GM19397 (cell line): ENCODE measurements at regions not wholly inside any gene's neighbourhood (a gene's known extent, or its start where the extent isn't known, plus 50 kb on each side); places are given as distances from the start of the nearest gene placed in this dataset.

Experiments used
- ATAC-seq: cut with Tn5 transposase; IDR thresholded peaks from one replicate; pipeline ENCODE4 v1.9.1; 2021; ENCODE audit warnings: mild to moderate bottlenecking, moderate library complexity; ENCODE audit not compliant: unreplicated experiment

DNA sequence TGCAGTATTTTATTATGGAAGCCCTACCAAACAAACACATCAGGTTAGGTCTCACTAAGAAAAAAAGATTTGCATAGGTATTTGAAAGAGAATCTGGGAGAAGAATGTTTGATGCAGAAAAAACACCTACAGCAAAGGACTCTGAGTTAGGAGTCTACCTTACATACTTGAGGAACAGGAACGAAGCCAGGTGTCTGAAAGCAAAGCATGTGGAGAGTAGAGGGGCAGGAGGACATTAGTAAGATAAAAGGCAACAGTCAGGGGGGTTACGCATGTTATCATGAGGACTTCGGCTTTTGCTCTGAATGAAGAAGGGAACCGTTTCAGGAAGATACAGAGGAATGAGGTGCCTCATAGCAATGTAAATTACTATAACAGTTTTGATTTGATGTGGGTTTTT is 87.9 kb upstream of the PTER start:
- ATAC-seq = no peak

DNA sequence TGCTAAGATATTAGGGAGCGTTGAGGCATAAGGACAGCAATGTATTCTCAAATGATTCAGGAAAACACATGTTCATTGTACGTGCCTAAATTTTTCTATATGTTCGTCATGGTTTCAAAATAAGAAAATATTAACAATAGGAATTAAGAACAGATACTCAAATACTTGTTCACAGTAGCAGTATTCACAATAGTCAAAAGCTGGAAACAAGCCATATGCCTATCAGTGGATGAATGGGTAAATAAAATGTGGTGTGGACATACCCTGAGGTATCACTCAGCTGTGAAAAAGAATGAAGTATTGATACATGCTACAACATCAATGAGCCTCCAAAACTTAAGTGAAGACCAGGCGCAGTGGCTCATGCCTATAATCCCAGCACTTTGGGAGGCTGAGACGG is 84.7 kb upstream of the PTER start:
- ATAC-seq = no peak

DNA sequence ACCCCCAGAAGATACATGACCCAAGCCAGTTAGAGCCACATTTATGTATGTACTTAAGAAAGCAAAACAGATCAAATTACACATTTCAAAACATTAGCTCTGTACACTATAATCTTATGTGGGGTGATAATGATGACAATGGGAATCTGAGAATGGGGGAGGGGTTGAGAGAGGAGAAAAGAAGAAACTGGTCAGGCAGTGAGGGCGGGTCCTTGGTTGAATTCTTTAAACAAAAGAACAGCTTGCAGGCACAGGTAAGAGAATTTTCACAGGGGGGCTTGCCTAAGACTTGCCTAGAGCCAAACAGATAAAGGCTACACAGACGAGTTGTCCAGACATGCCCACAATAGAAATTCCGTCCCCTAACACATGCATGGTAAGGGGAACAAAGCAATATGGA is 76.8 kb upstream of the PTER start:
- no peak for ATAC-seq

DNA sequence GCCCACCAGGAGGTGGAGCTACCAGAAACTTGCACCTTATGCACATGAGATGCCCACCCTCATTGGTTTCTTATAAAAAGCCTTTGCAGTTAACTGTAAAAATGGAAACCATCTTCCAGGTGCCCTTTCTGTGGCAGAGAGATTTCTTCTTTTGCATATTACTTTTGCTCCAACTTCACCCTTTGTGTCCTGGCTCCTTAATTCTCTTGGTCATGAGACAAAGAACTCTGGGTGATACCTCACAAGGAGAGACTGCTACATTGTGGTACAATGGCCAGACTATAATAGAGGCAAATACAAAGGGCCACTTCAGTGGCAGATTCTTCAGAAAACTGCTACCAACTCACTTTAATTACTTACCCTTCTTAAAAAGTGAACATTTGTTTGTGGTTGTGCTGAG is 76.4 kb upstream of the PTER start:
- no peak for ATAC-seq

DNA sequence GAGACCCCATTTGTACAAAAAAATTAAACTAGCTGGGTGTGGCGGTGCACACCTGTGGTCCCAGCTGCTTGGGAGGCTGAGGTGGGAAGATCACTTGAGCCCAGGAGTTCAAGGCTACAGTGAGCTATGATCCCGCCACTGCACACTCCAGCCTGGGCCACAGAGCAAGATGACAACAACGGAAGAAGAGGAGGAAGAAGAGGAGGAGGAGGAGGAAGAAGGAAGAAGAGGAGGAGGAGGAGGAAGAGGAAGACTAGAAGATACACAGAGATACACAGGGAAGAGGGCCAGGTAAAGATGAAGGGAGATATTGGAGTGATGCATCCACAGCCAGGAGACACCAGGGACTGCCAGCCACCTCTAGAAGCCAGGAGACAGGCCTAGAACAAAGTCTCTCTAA is 75.7 kb upstream of the PTER start:
- ATAC-seq = no peak

DNA sequence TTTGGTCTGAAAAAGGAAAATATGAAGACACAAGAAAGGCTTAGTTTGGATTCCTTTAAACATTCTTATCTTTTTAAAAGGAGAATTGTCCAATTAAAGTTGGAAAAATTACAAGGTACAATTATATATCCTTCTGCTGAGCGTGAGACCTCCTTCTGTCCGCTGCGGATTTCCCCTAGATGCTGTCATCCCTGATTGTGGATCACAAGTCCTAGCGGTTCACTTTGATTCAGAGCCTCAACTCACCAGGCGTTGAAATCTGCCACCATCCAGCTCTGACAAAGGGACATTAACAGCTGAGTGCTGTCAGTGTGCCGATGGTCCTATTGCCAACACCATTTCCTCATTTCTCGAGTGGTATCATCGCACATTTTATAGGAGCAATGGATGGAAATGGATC is 73.1 kb upstream of the PTER start:
- ATAC-seq = no peak

DNA sequence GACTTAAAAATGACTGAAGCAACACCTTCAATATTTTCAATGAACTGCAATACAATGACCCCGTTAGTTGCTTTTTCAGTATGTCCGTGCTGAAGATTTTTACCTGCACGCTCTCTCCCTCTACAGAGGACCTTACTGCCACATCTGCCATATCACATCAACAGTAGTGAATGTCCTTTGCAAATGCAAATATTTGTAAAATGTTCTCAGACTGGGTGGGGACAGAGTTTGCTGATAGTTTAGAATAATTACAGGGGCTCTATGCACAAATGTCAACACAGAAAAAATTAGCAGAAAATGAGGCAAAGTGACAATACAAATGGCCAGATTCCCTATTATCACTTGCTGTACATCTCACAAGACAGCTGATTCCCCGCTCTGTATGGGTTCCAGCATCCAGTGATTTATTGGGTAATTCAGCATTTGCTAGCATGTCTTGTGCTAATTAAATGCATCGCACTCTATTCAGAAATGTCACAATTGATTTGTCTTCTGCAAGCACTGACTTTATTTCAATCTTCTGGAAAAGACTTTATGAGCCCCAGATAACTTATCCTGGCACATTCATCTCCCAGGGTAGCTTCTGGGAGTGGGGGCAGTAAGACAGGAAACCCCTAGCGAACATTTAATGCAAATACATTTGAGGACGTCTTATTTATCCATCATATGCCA is 69.1 kb upstream of the PTER start:
- ATAC-seq = no peak

DNA sequence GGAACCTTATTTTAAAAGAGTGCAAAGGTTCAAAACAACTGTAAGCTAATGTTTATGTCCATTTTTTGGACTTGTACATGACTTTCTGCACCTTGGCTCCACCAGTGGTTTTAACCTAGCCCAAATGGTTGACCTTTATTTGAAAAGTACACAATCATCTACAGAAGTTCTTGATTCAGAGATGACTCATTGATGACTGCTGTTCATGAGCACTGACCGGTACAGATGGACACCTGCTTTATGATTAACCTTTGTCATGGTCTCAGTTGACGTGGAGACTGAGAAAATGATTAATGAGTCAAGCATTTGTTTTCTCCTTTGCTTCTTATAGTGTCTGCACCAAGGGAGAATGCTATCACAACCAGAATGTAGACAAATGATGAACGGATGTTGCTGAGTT is 55.7 kb upstream of the PTER start:
- ATAC-seq = peak; percentile 92

DNA sequence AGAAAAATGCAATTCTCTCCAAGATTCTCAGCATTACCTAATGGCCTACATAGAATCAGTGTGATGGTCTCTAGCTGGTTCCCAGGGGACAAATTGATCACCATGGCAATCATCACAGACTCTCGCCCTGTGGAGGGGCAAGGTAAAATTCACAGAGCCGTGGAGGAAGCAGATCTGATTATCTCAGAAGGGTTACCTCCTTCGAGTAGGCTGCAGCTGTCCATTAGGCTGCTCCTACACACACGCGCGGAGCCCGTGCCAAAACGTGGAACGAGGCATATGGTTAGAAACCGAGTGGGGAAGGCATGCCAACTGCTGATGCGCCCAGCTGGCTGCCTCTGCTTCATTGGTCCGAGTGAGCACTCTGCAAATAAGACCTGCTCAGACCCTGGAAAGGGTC is 52.8 kb upstream of the PTER start:
- ATAC-seq = no peak

DNA sequence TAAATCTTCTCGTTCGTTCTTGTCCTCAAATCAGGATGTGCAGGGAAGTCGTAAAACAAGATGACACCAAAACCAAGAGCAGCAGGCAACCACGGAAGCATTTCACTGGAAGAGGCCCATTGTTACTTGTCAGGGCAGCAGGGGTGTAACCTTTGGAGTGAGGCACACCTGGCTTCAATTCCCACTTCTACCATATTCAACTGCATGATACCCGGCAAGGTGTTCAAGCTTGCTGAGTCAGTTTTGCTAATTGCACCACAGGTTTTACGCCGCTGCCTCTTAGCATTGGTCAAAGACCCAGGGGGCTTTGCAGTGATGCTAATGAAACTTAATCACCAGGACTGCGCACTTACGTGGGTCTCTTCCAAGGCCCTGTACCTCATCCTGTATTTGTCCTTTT is 50.0 kb upstream of the PTER start:
- no peak for ATAC-seq
